GM12878 (cell line): ENCODE measurements at regions not wholly inside any gene's neighbourhood (a gene's known extent, or its start where the extent isn't known, plus 50 kb on each side); places are given as distances from the start of the nearest gene placed in this dataset.

ENCODE experiments used
- ATAC-seq: fragments of 200-7000 bp; cut with Tn5 transposase; 3 replicates; pipeline ENCODE4 v1.9.1; 2020; ENCODE audit warnings: mild to moderate bottlenecking, moderate library complexity
- BruUV-seq: library from RNA; stranded (reverse); fragments of 400-500 nt; replicated peaks from 2 replicates; lab custom pipeline; 2021; lab: Mats Ljungman, UMichigan
- CTCF ChIA-PET: fragments of 300-600 bp; sonication (Branson Sonifier 250); formaldehyde crosslinking; extraction: SDS; loops from one replicate; lab custom pipeline; 2021; ENCODE audit warnings: inconsistent platforms; lab: Yijun Ruan, JAX
- POLR2A ChIA-PET: fragments of 350-600 bp; formaldehyde crosslinking; extraction: SDS; loops from one replicate; lab custom pipeline; 2021; ENCODE audit warnings: inconsistent platforms; lab: Charles Lee
- RAD21 ChIA-PET: fragments of 300-600 bp; sonication (Branson Sonifier 250); formaldehyde crosslinking; loops from one replicate; lab custom pipeline; 2023; ENCODE audit warnings: antibody characterized with exemption; ENCODE audit not compliant: unreplicated experiment; lab: Charles Lee
- SMC1A ChIA-PET: fragments of 300-600 bp; sonication (Branson Sonifier 250); formaldehyde crosslinking; loops from one replicate; lab custom pipeline; 2023; ENCODE audit not compliant: unreplicated experiment, uncharacterized antibody; lab: Charles Lee
- DNase-seq: peaks from one replicate; pipeline ENCODE4 v3.0.0-alpha.2; 2011; ENCODE audit warnings: low read depth, low spot score
- FAIRE-seq: peaks from 3 replicates; lab custom pipeline; 2011; peaks lifted over from hg19 to GRCh38; lab: Jason Lieb, UNC
- H2AFZ ChIP-seq: 2 replicates; pipeline ENCODE4 v1.6.0; 2011; ENCODE audit warnings: low read depth, low read length, control low read depth; ENCODE audit not compliant: control insufficient read depth
- H3K27ac ChIP-seq: 2 replicates; pipeline ENCODE4 v1.5.1; 2011; ENCODE audit warnings: control low read depth; ENCODE audit not compliant: control insufficient read depth, insufficient read depth
- H3K27me3 ChIP-seq, 2 experiments: replicated peaks in 1 of 2; 2 replicates each; pipeline versions ENCODE4 v1.6.0 to v1.6.1; 2011; ENCODE audit warnings: low read length in 1 of 2; ENCODE audit not compliant: control insufficient read depth in 2 of 2, insufficient read depth in 2 of 2
- H3K36me3 ChIP-seq, 2 experiments: 2 replicates each; pipeline ENCODE4 v1.5.1; 2011; ENCODE audit warnings: low read length in 1 of 2; ENCODE audit not compliant: control insufficient read depth in 2 of 2, insufficient read depth in 2 of 2
- H3K4me1 ChIP-seq: 2 replicates; pipeline ENCODE4 v1.6.1; 2011; ENCODE audit warnings: mild to moderate bottlenecking, low read length, moderate library complexity, mixed read lengths; ENCODE audit not compliant: control insufficient read depth, insufficient read depth
- H3K4me2 ChIP-seq: 2 replicates; pipeline ENCODE4 v1.6.0; 2011; ENCODE audit warnings: control low read depth; ENCODE audit not compliant: control insufficient read depth, insufficient read depth
- H3K4me3 ChIP-seq: fragments of 200-600 bp; sonication (generic); 2 replicates; pipeline ENCODE4 v1.5.1; 2016
- H3K79me2 ChIP-seq: 2 replicates; pipeline ENCODE4 v1.6.0; 2011; ENCODE audit warnings: low read length; ENCODE audit not compliant: control insufficient read depth, insufficient read depth
- H3K9ac ChIP-seq: 2 replicates; pipeline ENCODE4 v1.8.0; 2011; ENCODE audit warnings: low read length, control low read depth, mixed read lengths; ENCODE audit not compliant: control insufficient read depth, insufficient read depth
- H3K9me3 ChIP-seq: replicated peaks from 3 replicates; pipeline ENCODE4 v1.5.1; 2011; ENCODE audit warnings: mild to moderate bottlenecking, low read length; ENCODE audit not compliant: control insufficient read depth, insufficient read depth
- H4K20me1 ChIP-seq: 2 replicates; pipeline ENCODE4 v1.6.0; 2011; ENCODE audit not compliant: control insufficient read depth, insufficient read depth
- EP300 ChIP-seq, 2 experiments: fragments of 150-350 bp in 1 of 2; IDR thresholded peaks; 2 replicates each; pipeline ENCODE4 v1.6.1; 2011 to 2012; ENCODE audit warnings: low read depth in 2 of 2, low read length in 2 of 2, borderline replicate concordance in 1 of 2, improper control_type of control experiment in 1 of 2, inconsistent platforms in 1 of 2; ENCODE audit not compliant: control insufficient read depth in 1 of 2
- FOXM1 ChIP-seq: IDR thresholded peaks from 2 replicates; pipeline ENCODE4 v1.6.1; 2012; ENCODE audit warnings: low read depth, mild to moderate bottlenecking, inconsistent platforms, low read length, moderate library complexity
- LARP7 ChIP-seq: fragments of 450-650 bp; IDR thresholded peaks from 2 replicates; pipeline ENCODE4 v1.6.1; 2017; ENCODE audit warnings: mild to moderate bottlenecking
- NFXL1 ChIP-seq: fragments of 450-650 bp; IDR thresholded peaks from 2 replicates; pipeline ENCODE4 v1.6.1; 2017; ENCODE audit warnings: antibody characterized with exemption, mild to moderate bottlenecking, borderline replicate concordance
- NFYB ChIP-seq: IDR thresholded peaks from 2 replicates; pipeline ENCODE4 v1.6.1; 2011; ENCODE audit warnings: low read depth, mild to moderate bottlenecking, low read length, improper control_type of control experiment, moderate library complexity; ENCODE audit not compliant: insufficient read depth
- PAX5 ChIP-seq: IDR thresholded peaks from 2 replicates; pipeline ENCODE4 v1.6.1; 2011; ENCODE audit warnings: low read depth, low read length, borderline replicate concordance
- POLR2AphosphoS2 ChIP-seq: IDR thresholded peaks from 2 replicates; pipeline ENCODE4 v1.6.1; 2011; ENCODE audit warnings: low read depth, mild to moderate bottlenecking, low read length, improper control_type of control experiment, moderate library complexity
- POLR2AphosphoS5 ChIP-seq: IDR thresholded peaks from 2 replicates; pipeline ENCODE4 v1.6.1; 2011; ENCODE audit warnings: mild to moderate bottlenecking, low read length, inconsistent platforms
- RFX5 ChIP-seq: IDR thresholded peaks from 2 replicates; pipeline ENCODE4 v1.6.1; 2011; ENCODE audit warnings: low read depth, low read length, improper control_type of control experiment
- SIX5 ChIP-seq: IDR thresholded peaks from 2 replicates; pipeline ENCODE4 v1.6.1; 2011; ENCODE audit warnings: mild to moderate bottlenecking, low read depth, low read length, moderate library complexity; ENCODE audit not compliant: severe bottlenecking
- TAF1 ChIP-seq: IDR thresholded peaks from 2 replicates; pipeline ENCODE4 v1.6.1; 2011; ENCODE audit warnings: mild to moderate bottlenecking, low read depth, low read length, borderline replicate concordance
- TCF12 ChIP-seq: IDR thresholded peaks from 2 replicates; pipeline ENCODE4 v1.6.1; 2011; ENCODE audit warnings: low read depth, mild to moderate bottlenecking, low read length
- ZNF217 ChIP-seq: fragments of 450-650 bp; IDR thresholded peaks from 2 replicates; pipeline ENCODE4 v1.6.1; 2017; ENCODE audit warnings: antibody characterized with exemption, mild to moderate bottlenecking
- WGBS: methylation state at CpG from one replicate; pipeline ENCODE4 v1.1.6; 2016; ENCODE audit warnings: low lambda C conversion rate; ENCODE audit not compliant: insufficient replicate concordance, insufficient coverage; ENCODE audit errors: missing lambda C conversion rate; 5-methylcytosine and 5-hydroxymethylcytosine counted together
- in situ Hi-C: fragments of 300-500 bp; cut with MboI; formaldehyde crosslinking; loops from 9 replicates; pipeline ENCODE4 v1.14.3; 2018; ENCODE audit warnings: mixed read lengths
- intact Hi-C: fragments of 100-400 bp; cut with micrococcal nuclease; formaldehyde crosslinking; loops from one replicate; pipeline ENCODE4 v1.14.2; 2022; ENCODE audit not compliant: unreplicated experiment
- TF ChIP-seq, protein P1 (sequence below): fragments of 150-350 bp; IDR thresholded peaks from 2 replicates; pipeline ENCODE4 v1.6.1; 2014; ENCODE audit warnings: mild to moderate bottlenecking, low read depth, low read length
- TF ChIP-seq, protein P2 (sequence below): fragments of 450-650 bp; formaldehyde crosslinking; IDR thresholded peaks from 2 replicates; pipeline ENCODE4 v1.5.0; 2022; ENCODE audit warnings: mild to moderate bottlenecking, missing genetic modification characterization
- TF ChIP-seq, protein P3 (sequence below), 3 experiments: IDR thresholded peaks in 2 of 3; conservative IDR thresholded peaks in 1 of 3; 2 replicates each; pipeline ENCODE4 v1.5.1; 2011; ENCODE audit warnings: low read depth in 3 of 3, low read length in 3 of 3, mild to moderate bottlenecking in 3 of 3, control low read depth in 2 of 3, moderate library complexity in 2 of 3, inconsistent platforms in 1 of 3, mixed read lengths in 1 of 3; ENCODE audit not compliant: control insufficient read depth in 2 of 3, insufficient read depth in 1 of 3; ENCODE audit errors: extremely low read depth in 1 of 3
- TF ChIP-seq, protein P4 (sequence below): fragments of 450-650 bp; IDR thresholded peaks from 2 replicates; pipeline ENCODE4 v1.6.1; 2017; ENCODE audit warnings: mild to moderate bottlenecking

DNA sequence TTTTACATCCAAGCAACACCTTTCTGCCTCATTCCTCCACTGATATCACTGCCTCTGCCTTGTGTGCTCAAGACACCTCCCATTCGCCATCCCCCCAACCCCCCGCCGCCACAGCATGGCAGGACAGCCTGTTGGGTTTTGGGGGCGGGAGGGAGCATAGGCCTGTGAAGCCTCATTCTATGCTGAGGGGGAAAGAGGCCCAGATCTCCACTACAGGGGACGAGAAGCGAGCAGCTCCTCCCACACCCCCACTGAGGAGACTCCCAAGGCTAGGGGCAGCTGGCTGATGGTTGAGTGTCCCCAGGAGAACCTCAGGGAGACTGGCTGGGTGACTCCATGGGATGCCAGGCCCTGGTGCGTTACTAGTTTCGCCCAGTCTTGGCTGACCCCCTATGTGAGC, 214.3 kb upstream of the SIX2 start:
- RAD21 ChIA-PET: no interaction called here
- in situ Hi-C loops: no loop called here
- ATAC-seq (no peak), FAIRE-seq (no peak), DNase-seq (no peak)
- no peak overlapping the region for H3K9ac ChIP-seq
- H4K20me1 ChIP-seq: no peaks in the 10 kb centered on the region
- intact Hi-C loops: no loop called here
- POLR2A ChIA-PET: no interaction called here
- CTCF ChIA-PET: no interaction called here
- H3K4me2 ChIP-seq: no peak overlapping the region
- no peaks in the 10 kb centered on the region for H3K4me1 ChIP-seq
- SMC1A ChIA-PET: interaction anchor here (1.5 kb wide), 1 partner anchor 14 kb away, joined by 3 read pairs; no protein-coding TSS in a partner anchor
- BruUV-seq: no TSS peak
- WGBS: 49% methylated on average over 8 of the region's 8 CpGs
- no peaks in the 10 kb centered on the region for H3K36me3 ChIP-seq
- H3K27me3 ChIP-seq: peaks cover 0 to 3% of the 10 kb centered on the region in 2 experiments; a peak in 3 of 4 replicates
- no peaks in the 10 kb centered on the region; the same call in 2 of the 3 replicates for H3K9me3 ChIP-seq
- H3K4me3 ChIP-seq: no peak overlapping the region
- no peak overlapping the region for H2AFZ ChIP-seq
- no peaks in the 10 kb centered on the region for H3K79me2 ChIP-seq
- H3K27ac ChIP-seq: no peak overlapping the region
- TF ChIP-seq PAX5 (no peak), EP300 (IDR thresholded peaks at IDR 0.05; ENCODE audit: borderline replicate concordance in 1 of 2, control insufficient read depth in 1 of 2, low read depth in 2 of 2, low read length in 2 of 2) (no peak), NFYB (no peak), POLR2AphosphoS2 (no peak), LARP7 (no peak), TAF1 (no peak), RFX5 (no peak), TCF12 (no peak), FOXM1 (no peak), SIX5 (no peak), NFXL1 (no peak), ZNF217 (no peak), POLR2AphosphoS5 (no peak)
- TF ChIP-seq, protein P1, sequence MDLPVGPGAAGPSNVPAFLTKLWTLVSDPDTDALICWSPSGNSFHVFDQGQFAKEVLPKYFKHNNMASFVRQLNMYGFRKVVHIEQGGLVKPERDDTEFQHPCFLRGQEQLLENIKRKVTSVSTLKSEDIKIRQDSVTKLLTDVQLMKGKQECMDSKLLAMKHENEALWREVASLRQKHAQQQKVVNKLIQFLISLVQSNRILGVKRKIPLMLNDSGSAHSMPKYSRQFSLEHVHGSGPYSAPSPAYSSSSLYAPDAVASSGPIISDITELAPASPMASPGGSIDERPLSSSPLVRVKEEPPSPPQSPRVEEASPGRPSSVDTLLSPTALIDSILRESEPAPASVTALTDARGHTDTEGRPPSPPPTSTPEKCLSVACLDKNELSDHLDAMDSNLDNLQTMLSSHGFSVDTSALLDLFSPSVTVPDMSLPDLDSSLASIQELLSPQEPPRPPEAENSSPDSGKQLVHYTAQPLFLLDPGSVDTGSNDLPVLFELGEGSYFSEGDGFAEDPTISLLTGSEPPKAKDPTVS: no peak
- TF ChIP-seq, protein P2, sequence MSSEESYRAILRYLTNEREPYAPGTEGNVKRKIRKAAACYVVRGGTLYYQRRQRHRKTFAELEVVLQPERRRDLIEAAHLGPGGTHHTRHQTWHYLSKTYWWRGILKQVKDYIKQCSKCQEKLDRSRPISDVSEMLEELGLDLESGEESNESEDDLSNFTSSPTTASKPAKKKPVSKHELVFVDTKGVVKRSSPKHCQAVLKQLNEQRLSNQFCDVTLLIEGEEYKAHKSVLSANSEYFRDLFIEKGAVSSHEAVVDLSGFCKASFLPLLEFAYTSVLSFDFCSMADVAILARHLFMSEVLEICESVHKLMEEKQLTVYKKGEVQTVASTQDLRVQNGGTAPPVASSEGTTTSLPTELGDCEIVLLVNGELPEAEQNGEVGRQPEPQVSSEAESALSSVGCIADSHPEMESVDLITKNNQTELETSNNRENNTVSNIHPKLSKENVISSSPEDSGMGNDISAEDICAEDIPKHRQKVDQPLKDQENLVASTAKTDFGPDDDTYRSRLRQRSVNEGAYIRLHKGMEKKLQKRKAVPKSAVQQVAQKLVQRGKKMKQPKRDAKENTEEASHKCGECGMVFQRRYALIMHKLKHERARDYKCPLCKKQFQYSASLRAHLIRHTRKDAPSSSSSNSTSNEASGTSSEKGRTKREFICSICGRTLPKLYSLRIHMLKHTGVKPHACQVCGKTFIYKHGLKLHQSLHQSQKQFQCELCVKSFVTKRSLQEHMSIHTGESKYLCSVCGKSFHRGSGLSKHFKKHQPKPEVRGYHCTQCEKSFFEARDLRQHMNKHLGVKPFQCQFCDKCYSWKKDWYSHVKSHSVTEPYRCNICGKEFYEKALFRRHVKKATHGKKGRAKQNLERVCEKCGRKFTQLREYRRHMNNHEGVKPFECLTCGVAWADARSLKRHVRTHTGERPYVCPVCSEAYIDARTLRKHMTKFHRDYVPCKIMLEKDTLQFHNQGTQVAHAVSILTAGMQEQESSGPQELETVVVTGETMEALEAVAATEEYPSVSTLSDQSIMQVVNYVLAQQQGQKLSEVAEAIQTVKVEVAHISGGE (CRISPR knock-in tag): no peak
- TF ChIP-seq, protein P3, sequence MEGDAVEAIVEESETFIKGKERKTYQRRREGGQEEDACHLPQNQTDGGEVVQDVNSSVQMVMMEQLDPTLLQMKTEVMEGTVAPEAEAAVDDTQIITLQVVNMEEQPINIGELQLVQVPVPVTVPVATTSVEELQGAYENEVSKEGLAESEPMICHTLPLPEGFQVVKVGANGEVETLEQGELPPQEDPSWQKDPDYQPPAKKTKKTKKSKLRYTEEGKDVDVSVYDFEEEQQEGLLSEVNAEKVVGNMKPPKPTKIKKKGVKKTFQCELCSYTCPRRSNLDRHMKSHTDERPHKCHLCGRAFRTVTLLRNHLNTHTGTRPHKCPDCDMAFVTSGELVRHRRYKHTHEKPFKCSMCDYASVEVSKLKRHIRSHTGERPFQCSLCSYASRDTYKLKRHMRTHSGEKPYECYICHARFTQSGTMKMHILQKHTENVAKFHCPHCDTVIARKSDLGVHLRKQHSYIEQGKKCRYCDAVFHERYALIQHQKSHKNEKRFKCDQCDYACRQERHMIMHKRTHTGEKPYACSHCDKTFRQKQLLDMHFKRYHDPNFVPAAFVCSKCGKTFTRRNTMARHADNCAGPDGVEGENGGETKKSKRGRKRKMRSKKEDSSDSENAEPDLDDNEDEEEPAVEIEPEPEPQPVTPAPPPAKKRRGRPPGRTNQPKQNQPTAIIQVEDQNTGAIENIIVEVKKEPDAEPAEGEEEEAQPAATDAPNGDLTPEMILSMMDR (IDR thresholded peaks at IDR 0.05 in 2 of 3, conservative IDR thresholded peaks at IDR 0.05 in 1 of 3; ENCODE audit: control insufficient read depth in 2 of 3, extremely low read depth in 1 of 3, insufficient read depth in 1 of 3, low read depth in 3 of 3, low read length in 3 of 3): no peak
- TF ChIP-seq, protein P4, sequence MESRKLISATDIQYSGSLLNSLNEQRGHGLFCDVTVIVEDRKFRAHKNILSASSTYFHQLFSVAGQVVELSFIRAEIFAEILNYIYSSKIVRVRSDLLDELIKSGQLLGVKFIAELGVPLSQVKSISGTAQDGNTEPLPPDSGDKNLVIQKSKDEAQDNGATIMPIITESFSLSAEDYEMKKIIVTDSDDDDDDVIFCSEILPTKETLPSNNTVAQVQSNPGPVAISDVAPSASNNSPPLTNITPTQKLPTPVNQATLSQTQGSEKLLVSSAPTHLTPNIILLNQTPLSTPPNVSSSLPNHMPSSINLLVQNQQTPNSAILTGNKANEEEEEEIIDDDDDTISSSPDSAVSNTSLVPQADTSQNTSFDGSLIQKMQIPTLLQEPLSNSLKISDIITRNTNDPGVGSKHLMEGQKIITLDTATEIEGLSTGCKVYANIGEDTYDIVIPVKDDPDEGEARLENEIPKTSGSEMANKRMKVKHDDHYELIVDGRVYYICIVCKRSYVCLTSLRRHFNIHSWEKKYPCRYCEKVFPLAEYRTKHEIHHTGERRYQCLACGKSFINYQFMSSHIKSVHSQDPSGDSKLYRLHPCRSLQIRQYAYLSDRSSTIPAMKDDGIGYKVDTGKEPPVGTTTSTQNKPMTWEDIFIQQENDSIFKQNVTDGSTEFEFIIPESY: no peak
